ENCODE measurements at regions not wholly inside any gene's neighbourhood (a gene's known extent, or its start where the extent isn't known, plus 50 kb on each side); places are given as distances from the start of the nearest gene placed in this dataset.

GRCh38 chr2:203811491-203812221 lies 55.9 kb upstream of the CTLA4 start:
- no peak for TF ChIP-seq EZH2 (IDR thresholded peaks at IDR 0.05; ENCODE audit: borderline replicate concordance, low read length)
- TF ChIP-seq, protein P1, sequence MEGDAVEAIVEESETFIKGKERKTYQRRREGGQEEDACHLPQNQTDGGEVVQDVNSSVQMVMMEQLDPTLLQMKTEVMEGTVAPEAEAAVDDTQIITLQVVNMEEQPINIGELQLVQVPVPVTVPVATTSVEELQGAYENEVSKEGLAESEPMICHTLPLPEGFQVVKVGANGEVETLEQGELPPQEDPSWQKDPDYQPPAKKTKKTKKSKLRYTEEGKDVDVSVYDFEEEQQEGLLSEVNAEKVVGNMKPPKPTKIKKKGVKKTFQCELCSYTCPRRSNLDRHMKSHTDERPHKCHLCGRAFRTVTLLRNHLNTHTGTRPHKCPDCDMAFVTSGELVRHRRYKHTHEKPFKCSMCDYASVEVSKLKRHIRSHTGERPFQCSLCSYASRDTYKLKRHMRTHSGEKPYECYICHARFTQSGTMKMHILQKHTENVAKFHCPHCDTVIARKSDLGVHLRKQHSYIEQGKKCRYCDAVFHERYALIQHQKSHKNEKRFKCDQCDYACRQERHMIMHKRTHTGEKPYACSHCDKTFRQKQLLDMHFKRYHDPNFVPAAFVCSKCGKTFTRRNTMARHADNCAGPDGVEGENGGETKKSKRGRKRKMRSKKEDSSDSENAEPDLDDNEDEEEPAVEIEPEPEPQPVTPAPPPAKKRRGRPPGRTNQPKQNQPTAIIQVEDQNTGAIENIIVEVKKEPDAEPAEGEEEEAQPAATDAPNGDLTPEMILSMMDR (IDR thresholded peaks at IDR 0.05; ENCODE audit: low read length): no peak

All from OCI-LY1 (cell line).